Tibial nerve (tissue), 3 donors: ENCODE measurements at regions not wholly inside any gene's neighbourhood (a gene's known extent, or its start where the extent isn't known, plus 50 kb on each side); places are given as distances from the start of the nearest gene placed in this dataset.

Experiments
- CTCF ChIP-seq, 5 experiments: fragments of 200-600 bp in 3 of 5; fragments of 450-650 bp in 2 of 5; sonication (generic) in 3 of 5; IDR thresholded peaks; one replicate each; pipeline ENCODE4 v1.5.1; 2016 to 2019; ENCODE audit warnings: antibody characterized with exemption in 5 of 5, mild to moderate bottlenecking in 3 of 5, moderate library complexity in 2 of 5
- POLR2A ChIP-seq, 2 donors: fragments of 450-650 bp; IDR thresholded peaks; one replicate each; pipeline ENCODE4 v1.6.1; 2017; ENCODE audit warnings: antibody characterized with exemption in 2 of 2, mild to moderate bottlenecking in 2 of 2, moderate library complexity in 2 of 2

GRCh38 chr6:144515761-144516160 is 230.6 kb downstream of the UTRN start:
- no peak for TF ChIP-seq CTCF (IDR thresholded peaks at IDR 0.05)
- TF ChIP-seq POLR2A (IDR thresholded peaks at IDR 0.05), result no peak
